Putamen (tissue), 1 donor: ENCODE measurements at regions not wholly inside any gene's neighbourhood (a gene's known extent, or its start where the extent isn't known, plus 50 kb on each side); places are given as distances from the start of the nearest gene placed in this dataset.
"Not testable (repeated sequence)": the region's sequence is repeated elsewhere in the genome, so short reads cannot be mapped to it uniquely, and the experiment has no call there.

ENCODE experiments used
- DNase-seq: peaks from one replicate; pipeline ENCODE4 v3.0.0-alpha.2; 2016; ENCODE audit warnings: low spot score

- no peak for DNase-seq
These were observed 2022.9 kb upstream of the CDH6 start for GRCh38 chr5:29170599-29170998.

GRCh38 chr5:29169886-29170285 lies 2023.6 kb upstream of the CDH6 start:
- DNase-seq, result no peak

GRCh38 chr5:29162297-29162696 lies 2031.2 kb upstream of the CDH6 start:
- DNase-seq, result no peak

GRCh38 chr5:29161399-29162291 lies 2031.8 kb upstream of the CDH6 start:
- DNase-seq, result no peak

GRCh38 chr5:29157975-29158374 lies 2035.5 kb upstream of the CDH6 start:
- DNase-seq, result no peak

GRCh38 chr5:29150840-29151239 lies 2042.6 kb upstream of the CDH6 start:
- no peak for DNase-seq

- DNase-seq, result no peak
These were observed 2044.9 kb upstream of the CDH6 start for GRCh38 chr5:29148581-29148980.

GRCh38 chr5:29148073-29148472 lies 2045.4 kb upstream of the CDH6 start:
- DNase-seq, result no peak

- DNase-seq, result no peak
These were observed 2050.2 kb upstream of the CDH6 start for GRCh38 chr5:29143266-29143665.

- no peak for DNase-seq
These were observed 2059.1 kb upstream of the CDH6 start for GRCh38 chr5:29134418-29134817.

- DNase-seq, result no peak
These were observed 2062.2 kb upstream of the CDH6 start for GRCh38 chr5:29131285-29131684.

- no peak for DNase-seq
These were observed 2062.7 kb upstream of the CDH6 start for GRCh38 chr5:29130786-29131185.

- DNase-seq, result not testable (repeated sequence)
These were observed 2065.8 kb upstream of the CDH6 start for GRCh38 chr5:29127524-29128156.

GRCh38 chr5:29126462-29126861 lies 2067.0 kb upstream of the CDH6 start:
- not testable (repeated sequence) for DNase-seq

- no peak for DNase-seq
These were observed 2071.2 kb upstream of the CDH6 start for GRCh38 chr5:29122306-29122705.

GRCh38 chr5:29114331-29114768 lies 2076.0 kb upstream of the CDH9 start:
- DNase-seq, result no peak

GRCh38 chr5:29113516-29113915 lies 2075.1 kb upstream of the CDH9 start:
- no peak for DNase-seq

- no peak for DNase-seq
These were observed 2061.2 kb upstream of the CDH9 start for GRCh38 chr5:29099585-29099984.

- DNase-seq, result no peak
These were observed 2051.3 kb upstream of the CDH9 start for GRCh38 chr5:29089591-29090130.

- DNase-seq, result no peak
These were observed 2046.8 kb upstream of the CDH9 start for GRCh38 chr5:29085142-29085541.

GRCh38 chr5:29079771-29080170 lies 2041.4 kb upstream of the CDH9 start:
- no peak for DNase-seq

- DNase-seq, result no peak
These were observed 2039.1 kb upstream of the CDH9 start for GRCh38 chr5:29077451-29077850.

- no peak for DNase-seq
These were observed 2030.7 kb upstream of the CDH9 start for GRCh38 chr5:29069104-29069402.
